Caco-2 (cell line): ENCODE measurements at regions not wholly inside any gene's neighbourhood (a gene's known extent, or its start where the extent isn't known, plus 50 kb on each side); places are given as distances from the start of the nearest gene placed in this dataset.

Source experiments
- BruUV-seq: library from RNA; stranded (reverse); fragments of 400-500 nt; replicated peaks from 2 replicates; lab custom pipeline; 2021; lab: Mats Ljungman, UMichigan
- CTCF ChIA-PET: fragments of 300-600 bp; sonication (Branson Sonifier 250); formaldehyde crosslinking; loops from one replicate; lab custom pipeline; 2022; ENCODE audit warnings: antibody characterized with exemption; lab: Charles Lee
- POLR2A ChIA-PET: fragments of 300-600 bp; sonication (Branson Sonifier 250); formaldehyde crosslinking; loops from one replicate; lab custom pipeline; 2022; ENCODE audit warnings: antibody characterized with exemption; lab: Charles Lee
- DNase-seq, 2 experiments: peaks; one replicate each; pipeline versions ENCODE4 v3.0.0 to v3.0.0-alpha.2; 2020 to 2022
- H3K27me3 ChIP-seq: replicated peaks from 2 replicates; pipeline ENCODE4 v1.6.0; 2011; ENCODE audit warnings: low read length; ENCODE audit not compliant: control insufficient read depth, insufficient read depth
- H3K36me3 ChIP-seq: 2 replicates; pipeline ENCODE4 v1.5.1; 2011; ENCODE audit warnings: low read length; ENCODE audit not compliant: control insufficient read depth, insufficient read depth
- H3K4me1 ChIP-seq: fragments of 250-450 bp; sonication (Bioruptor Pico); 2 replicates; pipeline ENCODE4 v1.5.1; 2020; ENCODE audit warnings: mild to moderate bottlenecking
- H3K4me3 ChIP-seq: 2 replicates; pipeline ENCODE4 v1.5.1; 2011; ENCODE audit warnings: low read depth, mild to moderate bottlenecking, control low read depth, low read length
- H3K9me3 ChIP-seq: fragments of 250-450 bp; sonication (Bioruptor Pico); 2 replicates; pipeline ENCODE4 v1.5.1; 2020; ENCODE audit warnings: mild to moderate bottlenecking, moderate library complexity
- H3K27ac Mint-ChIP-seq: one replicate; pipeline ENCODE4 v1.8.0; 2022; ENCODE audit warnings: mixed read lengths; ENCODE audit not compliant: unreplicated experiment
- H3K27me3 Mint-ChIP-seq: one replicate; pipeline ENCODE4 v1.8.0; 2022; ENCODE audit warnings: mixed read lengths; ENCODE audit not compliant: insufficient read depth, unreplicated experiment
- H3K36me3 Mint-ChIP-seq: one replicate; pipeline ENCODE4 v1.8.0; 2022; ENCODE audit warnings: mild to moderate bottlenecking, mixed read lengths; ENCODE audit not compliant: insufficient read depth, unreplicated experiment
- H3K4me1 Mint-ChIP-seq: one replicate; pipeline ENCODE4 v1.8.0; 2022; ENCODE audit warnings: low read depth, mixed read lengths; ENCODE audit not compliant: unreplicated experiment
- H3K4me3 Mint-ChIP-seq: one replicate; pipeline ENCODE4 v1.8.0; 2022; ENCODE audit warnings: mild to moderate bottlenecking, moderate library complexity, mixed read lengths; ENCODE audit not compliant: unreplicated experiment
- H3K9me3 Mint-ChIP-seq: one replicate; pipeline ENCODE4 v1.8.0; 2022; ENCODE audit warnings: mixed read lengths; ENCODE audit not compliant: unreplicated experiment
- intact Hi-C: fragments of 100-400 bp; cut with micrococcal nuclease; formaldehyde crosslinking; loops from one replicate; pipeline ENCODE4 v1.10.0; 2022; ENCODE audit not compliant: unreplicated experiment
- TF ChIP-seq, protein P1 (sequence below), 2 experiments: fragments of 200-600 bp in 1 of 2; IDR thresholded peaks; 1 replicate in 1 of 2; 2 replicates in 1 of 2; pipeline versions ENCODE4 v1.5.1 to v1.8.0; 2011 to 2022; ENCODE audit warnings: antibody characterized with exemption in 1 of 2, control low read depth in 1 of 2, inconsistent platforms in 1 of 2, low read depth in 1 of 2, low read length in 1 of 2, mild to moderate bottlenecking in 1 of 2, moderate library complexity in 1 of 2; ENCODE audit not compliant: insufficient read depth in 1 of 2, severe bottlenecking in 1 of 2, unreplicated experiment in 1 of 2

DNA sequence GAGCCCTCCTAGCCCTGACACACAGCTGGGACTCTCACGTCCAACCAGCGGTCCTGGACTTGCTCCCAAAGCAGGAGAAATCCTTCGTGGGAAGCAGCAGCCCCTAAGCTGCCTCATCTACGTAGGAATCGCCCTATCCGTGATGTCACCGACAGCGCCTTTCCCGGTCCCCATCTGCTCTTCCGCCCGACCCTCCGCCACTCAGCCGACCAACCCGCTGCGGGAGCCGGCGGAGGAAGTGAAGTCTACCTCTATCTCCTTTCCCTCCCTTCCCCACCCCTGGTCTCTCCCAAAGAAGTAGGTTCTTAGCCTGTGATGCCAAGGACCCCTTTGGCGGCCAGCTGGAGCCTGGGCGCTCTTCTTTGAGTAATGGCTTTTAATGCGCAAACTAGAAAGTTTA lies 272.1 kb downstream of the FAM72C start:
- CTCF ChIA-PET = no interaction called here
- TF ChIP-seq, protein P1, sequence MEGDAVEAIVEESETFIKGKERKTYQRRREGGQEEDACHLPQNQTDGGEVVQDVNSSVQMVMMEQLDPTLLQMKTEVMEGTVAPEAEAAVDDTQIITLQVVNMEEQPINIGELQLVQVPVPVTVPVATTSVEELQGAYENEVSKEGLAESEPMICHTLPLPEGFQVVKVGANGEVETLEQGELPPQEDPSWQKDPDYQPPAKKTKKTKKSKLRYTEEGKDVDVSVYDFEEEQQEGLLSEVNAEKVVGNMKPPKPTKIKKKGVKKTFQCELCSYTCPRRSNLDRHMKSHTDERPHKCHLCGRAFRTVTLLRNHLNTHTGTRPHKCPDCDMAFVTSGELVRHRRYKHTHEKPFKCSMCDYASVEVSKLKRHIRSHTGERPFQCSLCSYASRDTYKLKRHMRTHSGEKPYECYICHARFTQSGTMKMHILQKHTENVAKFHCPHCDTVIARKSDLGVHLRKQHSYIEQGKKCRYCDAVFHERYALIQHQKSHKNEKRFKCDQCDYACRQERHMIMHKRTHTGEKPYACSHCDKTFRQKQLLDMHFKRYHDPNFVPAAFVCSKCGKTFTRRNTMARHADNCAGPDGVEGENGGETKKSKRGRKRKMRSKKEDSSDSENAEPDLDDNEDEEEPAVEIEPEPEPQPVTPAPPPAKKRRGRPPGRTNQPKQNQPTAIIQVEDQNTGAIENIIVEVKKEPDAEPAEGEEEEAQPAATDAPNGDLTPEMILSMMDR (IDR thresholded peaks at IDR 0.05; ENCODE audit: insufficient read depth in 1 of 2, low read depth in 1 of 2, low read length in 1 of 2, severe bottlenecking in 1 of 2, unreplicated experiment in 1 of 2) = no peak

DNA sequence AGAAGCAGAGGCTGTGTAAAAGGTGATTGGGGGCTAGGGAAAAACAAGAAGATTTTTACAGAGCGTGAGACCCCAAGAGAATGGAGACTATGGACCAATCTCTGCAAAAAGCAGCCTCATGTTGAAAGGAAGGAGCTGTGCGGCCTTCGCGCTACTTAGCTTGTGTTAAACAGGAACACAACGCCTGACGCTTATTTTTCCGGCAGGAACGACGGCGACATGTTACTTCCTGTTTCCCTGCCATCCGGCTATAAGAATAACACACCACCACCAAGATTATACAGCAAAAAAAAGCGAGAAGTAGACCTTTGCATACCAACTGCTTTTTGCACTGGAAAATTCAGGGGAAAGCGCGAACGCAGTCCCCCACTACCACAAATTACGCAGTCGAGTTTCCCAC lies 272.7 kb downstream of the FAM72C start:
- Histone ChIP-seq H3K27me3 (no peaks in the 10 kb centered on the region), H3K9me3 (no peaks in the 10 kb centered on the region), H3K36me3 (no peaks in the 10 kb centered on the region), H3K4me3 (no peak overlapping the region), H3K4me1 (no peaks in the 10 kb centered on the region)
- intact Hi-C loops = no loop called here
- Mint-ChIP-seq H3K27me3 (no peaks in the 10 kb centered on the region), H3K4me3 (no peak overlapping the region), H3K36me3 (no peaks in the 10 kb centered on the region), H3K4me1 (no peaks in the 10 kb centered on the region), H3K9me3 (no peaks in the 10 kb centered on the region), H3K27ac (no peak overlapping the region)
- TF ChIP-seq, protein P1 (IDR thresholded peaks at IDR 0.05; ENCODE audit: insufficient read depth in 1 of 2, low read depth in 1 of 2, low read length in 1 of 2, severe bottlenecking in 1 of 2, unreplicated experiment in 1 of 2) = no peak
- ChIA-PET CTCF (no interaction called here), POLR2A (no interaction called here)
- BruUV-seq = no TSS peak
- no peak for DNase-seq

More for the DNA sequence above, 272.1 kb downstream of the FAM72C start:
- no peak overlapping the region for H3K4me3 Mint-ChIP-seq
- H3K27ac Mint-ChIP-seq = no peak overlapping the region
- H3K36me3 ChIP-seq = no peaks in the 10 kb centered on the region
- H3K4me1 ChIP-seq = no peaks in the 10 kb centered on the region
- H3K9me3 ChIP-seq = no peaks in the 10 kb centered on the region
- intact Hi-C loops = no loop called here
- no peaks in the 10 kb centered on the region for H3K36me3 Mint-ChIP-seq
- H3K27me3 Mint-ChIP-seq = no peaks in the 10 kb centered on the region
- H3K9me3 Mint-ChIP-seq = no peaks in the 10 kb centered on the region
- DNase-seq = no peak
- H3K4me1 Mint-ChIP-seq = no peaks in the 10 kb centered on the region
- H3K27me3 ChIP-seq = no peaks in the 10 kb centered on the region
- no TSS peak for BruUV-seq
- no peak overlapping the region for H3K4me3 ChIP-seq
- POLR2A ChIA-PET = no interaction called here

DNA sequence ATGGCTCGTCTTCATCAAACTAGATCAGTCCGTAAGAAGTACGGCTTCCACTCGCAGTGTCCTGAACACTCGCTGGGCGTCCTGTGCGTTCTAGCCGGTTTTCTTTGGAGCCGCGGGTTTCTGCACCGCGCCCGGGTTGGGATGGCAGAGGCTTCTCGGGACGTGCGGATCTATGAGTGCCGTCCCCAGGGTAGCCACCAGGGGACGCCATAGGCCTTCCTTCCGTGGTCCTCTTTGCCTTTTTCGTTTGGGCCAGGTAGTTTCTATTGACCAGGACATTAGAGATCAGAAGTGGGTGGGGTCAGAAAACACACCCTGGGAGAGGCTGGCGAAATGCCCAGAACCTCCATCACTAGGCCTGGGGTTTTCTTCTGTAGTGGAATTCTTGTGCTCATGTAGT lies 273.8 kb downstream of the FAM72C start:
- CTCF ChIA-PET = no interaction called here
- DNase-seq = peak in 1 of 2 experiments; percentile 2
- H3K4me3 Mint-ChIP-seq = no peak overlapping the region

More for the DNA sequence above, 273.8 kb downstream of the FAM72C start:
- H3K27me3 ChIP-seq = no peaks in the 10 kb centered on the region
- no peaks in the 10 kb centered on the region for H3K27me3 Mint-ChIP-seq
- no peaks in the 10 kb centered on the region for H3K4me1 ChIP-seq
- intact Hi-C loops = no loop called here
- no peaks in the 10 kb centered on the region for H3K36me3 ChIP-seq
- H3K4me1 Mint-ChIP-seq = no peaks in the 10 kb centered on the region
- H3K4me3 ChIP-seq = no peak overlapping the region
- no peaks in the 10 kb centered on the region for H3K9me3 ChIP-seq
- no TSS peak for BruUV-seq
- no peak overlapping the region for H3K27ac Mint-ChIP-seq
- POLR2A ChIA-PET = no interaction called here
- no peaks in the 10 kb centered on the region for H3K36me3 Mint-ChIP-seq
- no peaks in the 10 kb centered on the region for H3K9me3 Mint-ChIP-seq
- TF ChIP-seq, protein P1 (IDR thresholded peaks at IDR 0.05; ENCODE audit: insufficient read depth in 1 of 2, low read depth in 1 of 2, low read length in 1 of 2, severe bottlenecking in 1 of 2, unreplicated experiment in 1 of 2) = peak in 1 of 2 experiments; percentile 11
